GM12875 (cell line): ENCODE measurements at regions not wholly inside any gene's neighbourhood (a gene's known extent, or its start where the extent isn't known, plus 50 kb on each side); places are given as distances from the start of the nearest gene placed in this dataset.
"Not testable (repeated sequence)": the region's sequence is repeated elsewhere in the genome, so short reads cannot be mapped to it uniquely, and the experiment has no call there.

ENCODE experiments used
- H3K4me3 ChIP-seq: one replicate; pipeline ENCODE4 v1.5.1; 2011; ENCODE audit warnings: low read depth, low read length, control low read depth
- CTCF ChIP-seq: IDR thresholded peaks from 2 replicates; pipeline ENCODE4 v1.5.1; 2011; ENCODE audit warnings: low read depth, mild to moderate bottlenecking, control low read depth, inconsistent platforms, low read length, moderate library complexity, borderline replicate concordance; ENCODE audit not compliant: insufficient read depth

GRCh38 chr13:68727798-68728197, 1379.8 kb upstream of the ATXN8OS start:
- H3K4me3 ChIP-seq, result no peak overlapping the region
- TF ChIP-seq CTCF, result no peak

- H3K4me3 ChIP-seq, result no peak overlapping the region
- TF ChIP-seq CTCF, result no peak
Observed at GRCh38 chr13:68727165-68727564, 1380.5 kb upstream of the ATXN8OS start.

DNA sequence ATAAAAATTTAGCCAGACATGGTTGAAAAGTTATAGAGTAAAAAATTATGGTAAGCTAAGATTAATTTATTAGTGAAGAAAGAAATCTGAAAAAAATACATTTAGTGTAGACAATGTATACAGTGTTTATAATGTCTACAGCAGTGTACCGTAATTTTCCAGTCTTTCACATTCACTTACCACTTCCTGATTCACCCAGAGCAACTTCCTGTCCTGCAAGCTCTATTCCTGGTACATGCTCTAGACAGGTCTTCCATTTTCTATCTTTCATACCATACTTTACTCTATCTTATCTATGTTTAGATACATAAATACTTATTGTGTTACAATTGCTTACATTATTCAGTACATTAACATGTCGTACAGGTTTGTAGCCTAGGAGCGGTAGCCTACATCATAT, 1387.8 kb upstream of the ATXN8OS start:
- no peak for TF ChIP-seq CTCF
- no peak overlapping the region for H3K4me3 ChIP-seq

DNA sequence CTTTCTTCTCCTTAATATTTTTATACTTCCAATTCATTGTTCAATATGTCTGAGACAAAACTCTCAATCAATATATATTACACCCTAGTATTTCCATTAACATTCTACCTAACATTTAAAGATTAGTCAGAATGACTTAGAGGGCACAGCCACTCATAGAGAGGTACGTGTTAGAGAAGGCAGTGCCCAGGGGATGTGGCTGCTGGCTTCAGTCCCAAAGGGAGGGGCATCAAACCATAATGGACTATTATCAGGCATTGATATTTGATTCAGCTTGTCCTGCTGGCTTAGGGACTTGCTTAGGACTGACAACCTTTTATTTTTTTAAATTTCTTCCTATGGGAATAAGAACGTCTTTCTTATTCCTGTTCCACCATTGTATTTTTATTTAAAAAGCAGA, 1392.0 kb upstream of the ATXN8OS start:
- H3K4me3 ChIP-seq, result no peak overlapping the region
- TF ChIP-seq CTCF, result no peak

DNA sequence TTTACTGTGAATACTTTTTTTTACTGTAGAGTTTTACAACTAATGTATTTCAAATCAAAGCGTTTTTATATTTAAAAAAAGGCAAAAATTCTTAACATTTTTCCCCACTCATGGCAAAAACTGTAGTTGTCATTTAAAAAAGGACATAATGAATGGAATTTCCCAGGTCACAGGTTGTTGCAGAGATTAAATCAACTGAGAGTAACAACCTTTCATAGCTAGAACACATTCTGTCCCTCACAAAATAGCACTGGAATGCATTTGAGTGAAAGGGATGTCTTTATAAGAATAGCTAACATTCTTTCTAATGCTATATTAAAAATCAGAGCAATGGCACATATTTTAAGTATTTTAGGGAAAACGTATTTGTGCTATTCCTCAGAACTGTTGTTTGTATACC, 1393.3 kb upstream of the ATXN8OS start:
- TF ChIP-seq CTCF, result no peak
- H3K4me3 ChIP-seq, result no peak overlapping the region

- no peak overlapping the region for H3K4me3 ChIP-seq
- no peak for TF ChIP-seq CTCF
Observed at GRCh38 chr13:68713394-68713793, 1394.2 kb upstream of the ATXN8OS start.

DNA sequence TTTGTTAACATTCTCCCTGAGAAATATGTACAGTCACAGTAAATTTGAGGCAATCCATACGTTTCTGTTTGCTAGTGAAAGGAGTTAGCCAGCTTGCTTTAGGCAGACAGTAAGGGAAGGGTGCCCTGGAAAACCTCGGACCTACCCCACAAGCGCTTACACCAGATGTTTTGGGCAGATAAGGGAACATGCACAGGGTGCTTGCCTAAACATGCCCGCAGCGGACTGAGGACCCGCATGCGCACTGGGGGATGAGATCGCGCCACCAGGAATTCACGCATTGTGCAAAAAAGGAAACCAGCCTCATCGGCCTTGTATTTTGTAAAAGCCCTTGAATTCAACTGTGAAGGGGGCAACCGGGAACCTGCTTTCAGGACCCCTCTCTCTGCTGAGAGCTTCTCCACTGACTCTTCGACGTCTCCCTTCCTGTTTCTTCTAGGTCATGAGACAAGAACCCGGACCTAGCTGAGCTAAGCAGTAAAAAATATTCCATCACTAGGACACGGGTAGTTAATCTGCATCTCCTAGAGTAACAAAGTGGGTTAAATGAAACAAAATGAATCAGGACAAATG, 1399.2 kb upstream of the ATXN8OS start:
- H3K4me3 ChIP-seq, result no peak overlapping the region
- no peak for TF ChIP-seq CTCF

DNA sequence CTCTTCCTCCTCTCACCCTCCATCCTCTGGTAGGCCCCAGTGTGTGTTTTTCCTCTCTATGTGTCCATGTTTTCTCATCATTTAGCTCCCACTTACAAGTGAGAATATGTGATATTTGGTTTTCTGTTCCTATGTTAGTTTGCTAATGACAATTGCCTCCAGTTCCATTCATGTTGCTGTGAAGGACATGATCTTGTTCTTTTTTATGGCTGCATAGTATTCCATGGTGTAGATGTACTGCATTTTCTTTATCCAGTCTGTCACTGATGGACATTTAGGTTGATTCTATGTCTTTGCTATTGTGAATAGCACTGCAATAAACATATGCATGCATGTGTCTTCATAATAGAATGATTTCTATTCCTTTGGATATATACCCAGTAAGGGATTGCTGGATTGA, 1401.6 kb upstream of the ATXN8OS start:
- not testable (repeated sequence) for H3K4me3 ChIP-seq
